ENCODE measurements at regions not wholly inside any gene's neighbourhood (a gene's known extent, or its start where the extent isn't known, plus 50 kb on each side); places are given as distances from the start of the nearest gene placed in this dataset.
A peak's percentile ranks its signal among the peaks of the same experiment; 100 is the strongest.

- Histone ChIP-seq H3K4me1 (ENCODE audit: control insufficient read depth in 2 of 2, insufficient read depth in 2 of 2, low read length in 1 of 2) (no peaks in the 10 kb centered on the region), H3K27ac (ENCODE audit: low read depth in 2 of 2, low read length in 1 of 2) (no peak overlapping the region), H3K27me3 (ENCODE audit: control insufficient read depth in 1 of 2, insufficient read depth in 2 of 2, low read length in 2 of 2) (no peaks in the 10 kb centered on the region), H3K9me3 (ENCODE audit: control insufficient read depth in 2 of 2, insufficient read depth in 1 of 2, low read depth in 1 of 2, low read length in 1 of 2) (no peaks in the 10 kb centered on the region), H3K4me3 (ENCODE audit: low read depth in 1 of 2, low read length in 2 of 2) (no peak overlapping the region), H3K36me3 (ENCODE audit: control insufficient read depth in 2 of 2, insufficient read depth in 2 of 2, low read length in 1 of 2) (no peaks in the 10 kb centered on the region)
- WGBS, 2 donors = 36 to 38% methylated on average over 6 of the region's 6 CpGs
These were observed 120.5 kb upstream of the ALDH1A3 start for GRCh38 chr15:100759106-100759505.

DNA sequence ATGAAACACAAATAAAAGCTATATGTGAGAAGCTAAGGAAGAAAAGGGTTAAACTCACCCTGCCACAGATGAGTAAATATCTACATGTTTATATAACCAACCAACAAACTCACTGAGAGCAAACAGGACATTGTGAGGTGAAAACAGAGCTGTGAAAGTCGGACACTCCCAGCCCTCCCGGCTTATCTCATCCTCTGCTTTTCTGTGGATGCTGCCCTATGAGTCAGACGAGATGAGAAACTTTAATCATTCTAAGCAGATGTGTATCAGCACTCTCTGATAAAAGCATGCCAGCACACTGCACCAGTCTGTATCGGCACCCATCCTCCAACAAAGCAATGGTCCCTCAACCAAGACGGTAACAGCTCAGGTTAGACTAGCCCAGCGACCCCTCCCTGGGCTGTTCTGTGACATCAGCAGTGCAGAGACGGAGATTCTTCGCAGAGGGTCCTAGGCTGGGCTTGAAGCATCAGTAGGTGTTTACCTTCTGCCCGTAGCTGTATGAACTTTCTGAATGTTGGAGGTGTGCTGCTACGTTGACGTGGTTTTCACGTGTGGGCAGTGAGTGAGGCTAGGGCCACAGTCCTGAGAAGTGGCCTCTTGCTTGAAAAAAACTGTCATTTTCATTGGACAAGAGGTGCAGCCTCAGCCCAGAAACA is 119.8 kb upstream of the ALDH1A3 start:
- no peaks in the 10 kb centered on the region for H3K9me3 ChIP-seq (ENCODE audit: control insufficient read depth in 2 of 2, insufficient read depth in 1 of 2, low read depth in 1 of 2, low read length in 1 of 2)
- H3K27ac ChIP-seq (ENCODE audit: low read depth in 2 of 2, low read length in 1 of 2) = peak overlapping the region in 1 of 2 donors; percentile 3
- H3K36me3 ChIP-seq (ENCODE audit: control insufficient read depth in 2 of 2, insufficient read depth in 2 of 2, low read length in 1 of 2) = no peaks in the 10 kb centered on the region
- no peak overlapping the region for H3K4me3 ChIP-seq (ENCODE audit: low read depth in 1 of 2, low read length in 2 of 2)
- WGBS, 2 donors = 38 to 49% methylated on average over 12 of the region's 12 CpGs
- no peaks in the 10 kb centered on the region for H3K4me1 ChIP-seq (ENCODE audit: control insufficient read depth in 2 of 2, insufficient read depth in 2 of 2, low read length in 1 of 2)
- no peaks in the 10 kb centered on the region for H3K27me3 ChIP-seq (ENCODE audit: control insufficient read depth in 1 of 2, insufficient read depth in 2 of 2, low read length in 2 of 2)

DNA sequence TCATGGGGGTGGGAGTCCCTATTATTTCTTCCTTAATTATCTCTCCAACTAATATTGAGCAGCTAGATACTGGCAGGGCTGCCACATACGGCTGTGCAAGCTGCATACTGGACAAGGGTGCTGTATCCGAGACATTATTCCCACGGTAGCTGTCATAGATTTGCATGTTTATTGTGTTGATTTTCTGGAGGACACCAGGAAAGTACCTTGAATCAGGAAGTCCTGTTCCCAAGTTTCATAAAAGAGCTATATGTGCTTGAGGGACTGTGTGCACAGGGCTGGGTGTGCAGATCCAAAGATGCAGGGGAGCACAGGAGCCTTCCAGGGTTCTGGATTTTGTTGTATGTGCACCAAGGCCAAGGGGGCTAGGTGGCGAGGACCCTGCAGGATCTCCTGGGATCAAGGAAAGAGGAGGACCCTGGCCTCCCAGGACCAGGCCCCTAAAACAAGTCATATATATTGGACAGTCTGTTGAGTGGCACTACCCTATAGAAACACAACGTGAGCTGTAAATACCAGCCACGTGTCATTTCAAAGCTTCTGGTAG is 119.2 kb upstream of the ALDH1A3 start:
- no peaks in the 10 kb centered on the region for H3K27me3 ChIP-seq (ENCODE audit: control insufficient read depth in 1 of 2, insufficient read depth in 2 of 2, low read length in 2 of 2)
- 76 to 89% methylated on average over 6 of the region's 6 CpGs for WGBS, 2 donors
- no peak overlapping the region for H3K27ac ChIP-seq (ENCODE audit: low read depth in 2 of 2, low read length in 1 of 2)
- H3K9me3 ChIP-seq (ENCODE audit: control insufficient read depth in 2 of 2, insufficient read depth in 1 of 2, low read depth in 1 of 2, low read length in 1 of 2) = no peaks in the 10 kb centered on the region
- H3K4me1 ChIP-seq (ENCODE audit: control insufficient read depth in 2 of 2, insufficient read depth in 2 of 2, low read length in 1 of 2) = no peaks in the 10 kb centered on the region
- H3K36me3 ChIP-seq (ENCODE audit: control insufficient read depth in 2 of 2, insufficient read depth in 2 of 2, low read length in 1 of 2) = no peaks in the 10 kb centered on the region
- H3K4me3 ChIP-seq (ENCODE audit: low read depth in 1 of 2, low read length in 2 of 2) = no peak overlapping the region

- Histone ChIP-seq H3K9me3 (ENCODE audit: control insufficient read depth in 2 of 2, insufficient read depth in 1 of 2, low read depth in 1 of 2, low read length in 1 of 2) (no peaks in the 10 kb centered on the region), H3K27ac (ENCODE audit: low read depth in 2 of 2, low read length in 1 of 2) (no peak overlapping the region), H3K4me3 (ENCODE audit: low read depth in 1 of 2, low read length in 2 of 2) (no peak overlapping the region), H3K36me3 (ENCODE audit: control insufficient read depth in 2 of 2, insufficient read depth in 2 of 2, low read length in 1 of 2) (no peaks in the 10 kb centered on the region), H3K27me3 (ENCODE audit: control insufficient read depth in 1 of 2, insufficient read depth in 2 of 2, low read length in 2 of 2) (peaks cover 0 to 3% of the 10 kb centered on the region in 2 donors), H3K4me1 (ENCODE audit: control insufficient read depth in 2 of 2, insufficient read depth in 2 of 2, low read length in 1 of 2) (no peaks in the 10 kb centered on the region)
- 80 to 81% methylated on average over 13 of the region's 13 CpGs for WGBS, 2 donors
These were observed 118.2 kb upstream of the ALDH1A3 start for GRCh38 chr15:100761290-100761935.

DNA sequence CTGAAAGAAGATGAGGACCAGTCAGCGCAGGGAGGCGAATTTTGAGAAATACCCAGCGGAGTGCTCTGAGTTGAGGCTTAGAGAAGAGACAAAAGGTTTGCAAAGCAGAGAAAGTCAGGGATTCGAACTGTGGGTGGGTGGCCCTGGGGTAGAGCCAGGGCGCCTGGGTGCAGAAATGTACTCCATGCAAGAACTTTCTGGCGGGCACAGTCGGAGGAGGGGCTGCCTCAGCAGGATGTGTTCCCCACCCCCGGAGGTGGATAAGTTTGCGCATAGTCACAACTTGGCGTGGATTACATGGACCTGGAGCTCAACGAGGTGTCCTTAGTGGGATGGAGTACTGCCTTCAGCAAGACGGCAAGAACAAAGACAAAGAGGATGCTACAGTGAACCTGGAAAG is 117.3 kb upstream of the ALDH1A3 start:
- H3K27me3 ChIP-seq (ENCODE audit: control insufficient read depth in 1 of 2, insufficient read depth in 2 of 2, low read length in 2 of 2) = peaks cover 0 to 3% of the 10 kb centered on the region in 2 donors
- no peaks in the 10 kb centered on the region for H3K9me3 ChIP-seq (ENCODE audit: control insufficient read depth in 2 of 2, insufficient read depth in 1 of 2, low read depth in 1 of 2, low read length in 1 of 2)
- no peak overlapping the region for H3K27ac ChIP-seq (ENCODE audit: low read depth in 2 of 2, low read length in 1 of 2)
- WGBS, 2 donors = 81 to 82% methylated on average over 12 of the region's 12 CpGs
- H3K36me3 ChIP-seq (ENCODE audit: control insufficient read depth in 2 of 2, insufficient read depth in 2 of 2, low read length in 1 of 2) = no peaks in the 10 kb centered on the region
- H3K4me3 ChIP-seq (ENCODE audit: low read depth in 1 of 2, low read length in 2 of 2) = no peak overlapping the region
- H3K4me1 ChIP-seq (ENCODE audit: control insufficient read depth in 2 of 2, insufficient read depth in 2 of 2, low read length in 1 of 2) = no peaks in the 10 kb centered on the region

GRCh38 chr15:100762913-100763834 is 116.5 kb upstream of the ALDH1A3 start:
- Histone ChIP-seq H3K36me3 (ENCODE audit: control insufficient read depth in 2 of 2, insufficient read depth in 2 of 2, low read length in 1 of 2) (no peaks in the 10 kb centered on the region), H3K27ac (ENCODE audit: low read depth in 2 of 2, low read length in 1 of 2) (no peak overlapping the region), H3K4me1 (ENCODE audit: control insufficient read depth in 2 of 2, insufficient read depth in 2 of 2, low read length in 1 of 2) (no peaks in the 10 kb centered on the region), H3K27me3 (ENCODE audit: control insufficient read depth in 1 of 2, insufficient read depth in 2 of 2, low read length in 2 of 2) (peaks cover 0 to 3% of the 10 kb centered on the region in 2 donors), H3K9me3 (ENCODE audit: control insufficient read depth in 2 of 2, insufficient read depth in 1 of 2, low read depth in 1 of 2, low read length in 1 of 2) (no peaks in the 10 kb centered on the region), H3K4me3 (ENCODE audit: low read depth in 1 of 2, low read length in 2 of 2) (no peak overlapping the region)
- 80 to 81% methylated on average over 10 of the region's 10 CpGs for WGBS, 2 donors

DNA sequence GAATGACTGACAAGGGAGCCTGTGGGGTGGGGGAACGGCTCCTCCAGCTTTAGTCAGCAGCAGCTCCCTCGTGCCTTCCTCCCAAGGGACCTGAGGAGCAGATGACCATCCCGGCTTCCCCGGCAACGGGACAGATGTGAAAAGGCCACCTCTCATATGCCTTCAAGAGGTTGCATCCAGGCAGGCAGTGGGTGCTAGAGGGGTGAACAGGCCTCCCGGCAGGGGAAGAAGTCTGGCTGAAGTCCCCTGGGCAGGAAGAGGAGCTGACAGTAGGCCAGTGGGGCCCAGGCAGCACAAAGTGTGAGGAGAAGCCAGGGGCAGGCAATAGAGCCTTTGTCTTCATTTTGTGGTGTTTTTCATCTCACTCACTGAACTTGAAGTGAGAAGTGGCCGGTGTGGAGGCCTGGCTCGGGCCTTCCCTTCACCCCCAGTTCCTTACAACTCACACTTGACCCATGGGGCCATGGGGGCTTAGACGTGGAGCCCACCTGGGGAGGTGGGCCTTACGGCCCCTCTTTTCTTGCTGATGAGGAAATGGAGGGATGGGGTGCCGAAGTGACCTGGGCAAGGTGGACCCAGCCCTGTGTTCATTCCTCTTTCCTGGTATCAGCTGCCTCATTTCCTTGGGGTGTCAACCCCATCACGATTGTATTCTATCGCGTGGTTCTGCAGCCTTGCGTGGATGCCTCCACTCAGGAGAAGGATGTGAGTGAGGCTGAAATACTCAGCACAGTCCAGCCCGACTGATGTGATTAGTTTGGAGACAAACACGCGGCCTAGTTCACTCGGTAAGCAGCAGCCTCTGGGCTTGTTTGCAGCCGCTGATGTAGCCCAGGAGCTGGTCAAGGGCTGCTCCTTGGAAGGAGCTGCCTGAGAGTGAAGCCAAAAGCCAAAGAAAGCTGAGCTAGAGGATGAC is 115.5 kb upstream of the ALDH1A3 start:
- Histone ChIP-seq H3K27ac (ENCODE audit: low read depth in 2 of 2, low read length in 1 of 2) (no peak overlapping the region), H3K36me3 (ENCODE audit: control insufficient read depth in 2 of 2, insufficient read depth in 2 of 2, low read length in 1 of 2) (no peaks in the 10 kb centered on the region), H3K4me3 (ENCODE audit: low read depth in 1 of 2, low read length in 2 of 2) (no peak overlapping the region), H3K4me1 (ENCODE audit: control insufficient read depth in 2 of 2, insufficient read depth in 2 of 2, low read length in 1 of 2) (no peaks in the 10 kb centered on the region), H3K27me3 (ENCODE audit: control insufficient read depth in 1 of 2, insufficient read depth in 2 of 2, low read length in 2 of 2) (peaks cover 0 to 3% of the 10 kb centered on the region in 2 donors), H3K9me3 (ENCODE audit: control insufficient read depth in 2 of 2, insufficient read depth in 1 of 2, low read depth in 1 of 2, low read length in 1 of 2) (no peaks in the 10 kb centered on the region)
- WGBS, 2 donors = 85 to 86% methylated on average over 20 of the region's 20 CpGs

DNA sequence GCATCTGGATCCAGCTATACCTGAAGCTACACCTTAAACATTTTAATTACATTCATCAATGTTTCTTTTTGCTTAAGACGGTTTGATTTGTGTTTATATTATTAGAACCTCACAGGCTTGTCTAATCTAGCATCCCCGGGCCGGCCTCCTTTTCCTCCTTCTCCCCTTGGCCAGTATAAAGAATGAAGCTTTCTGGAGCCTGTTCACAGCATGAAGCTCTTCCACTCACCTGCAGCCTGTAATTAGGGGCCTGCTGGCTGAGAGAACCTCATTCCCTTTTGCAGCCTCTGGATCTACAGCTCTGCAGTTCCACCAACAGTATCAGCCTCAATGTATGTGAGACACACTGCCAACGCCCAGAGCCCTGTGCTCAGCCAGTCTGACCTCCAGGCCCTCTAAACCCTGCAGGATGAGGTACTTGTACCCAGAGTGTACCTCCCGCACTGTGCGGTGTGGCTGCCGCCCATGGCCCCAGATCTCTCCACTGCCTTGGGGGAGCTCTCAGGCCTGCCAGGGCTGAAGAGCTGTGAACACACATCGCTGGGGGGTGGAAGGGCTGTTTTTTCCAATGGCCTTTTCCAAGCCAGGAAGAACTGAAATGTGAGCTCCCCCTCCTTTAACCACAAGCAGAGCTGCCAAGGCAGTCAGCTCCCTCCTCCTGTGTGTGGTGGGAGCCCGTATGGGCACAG is 114.7 kb upstream of the ALDH1A3 start:
- Histone ChIP-seq H3K27ac (ENCODE audit: low read depth in 2 of 2, low read length in 1 of 2) (no peak overlapping the region), H3K4me3 (ENCODE audit: low read depth in 1 of 2, low read length in 2 of 2) (no peak overlapping the region), H3K36me3 (ENCODE audit: control insufficient read depth in 2 of 2, insufficient read depth in 2 of 2, low read length in 1 of 2) (no peaks in the 10 kb centered on the region), H3K27me3 (ENCODE audit: control insufficient read depth in 1 of 2, insufficient read depth in 2 of 2, low read length in 2 of 2) (peaks cover 0 to 3% of the 10 kb centered on the region in 2 donors), H3K4me1 (ENCODE audit: control insufficient read depth in 2 of 2, insufficient read depth in 2 of 2, low read length in 1 of 2) (no peaks in the 10 kb centered on the region), H3K9me3 (ENCODE audit: control insufficient read depth in 2 of 2, insufficient read depth in 1 of 2, low read depth in 1 of 2, low read length in 1 of 2) (no peaks in the 10 kb centered on the region)
- WGBS, 2 donors = 77 to 82% methylated on average over 9 of the region's 9 CpGs

All from esophagus (tissue), 2 donors.